CD8-positive, alpha-beta memory T cell (primary cell): ENCODE measurements at regions not wholly inside any gene's neighbourhood (a gene's known extent, or its start where the extent isn't known, plus 50 kb on each side); places are given as distances from the start of the nearest gene placed in this dataset.

ENCODE experiments used
- CTCF ChIA-PET: fragments of 350-600 bp; sonication (Branson Sonifier 250); formaldehyde crosslinking; loops from one replicate; lab custom pipeline; 2021; ENCODE audit warnings: antibody characterized with exemption; lab: Charles Lee
- POLR2A ChIA-PET: fragments of 350-600 bp; sonication (Branson Sonifier 250); formaldehyde crosslinking; loops from one replicate; lab custom pipeline; 2021; ENCODE audit warnings: antibody characterized with exemption; lab: Charles Lee
- DNase-seq, 5 donors: peaks; one replicate each; pipeline versions ENCODE4 v3.0.0 to v3.0.0-alpha.2; 2020 to 2022; ENCODE audit warnings: mixed read lengths in 1 of 5
- H3K27ac ChIP-seq: one replicate; pipeline ENCODE4 v1.7.0; 2013; ENCODE audit warnings: low read depth, mild to moderate bottlenecking, low read length, moderate library complexity
- H3K27me3 ChIP-seq: 2 replicates; pipeline ENCODE4 v1.7.0; 2013; ENCODE audit warnings: low read length, mild to moderate bottlenecking; ENCODE audit not compliant: insufficient read depth, poor library complexity, severe bottlenecking
- H3K36me3 ChIP-seq: 2 replicates; pipeline ENCODE4 v1.7.0; 2013; ENCODE audit warnings: mild to moderate bottlenecking, low read length, moderate library complexity; ENCODE audit not compliant: insufficient read depth
- H3K4me1 ChIP-seq: 2 replicates; pipeline ENCODE4 v1.7.0; 2013; ENCODE audit warnings: mild to moderate bottlenecking, low read length, moderate library complexity; ENCODE audit not compliant: insufficient read depth
- H3K4me3 ChIP-seq: 2 replicates; pipeline ENCODE4 v1.7.0; 2013; ENCODE audit warnings: mild to moderate bottlenecking, low read length
- H3K9me3 ChIP-seq: 2 replicates; pipeline ENCODE4 v1.7.0; 2013; ENCODE audit warnings: mild to moderate bottlenecking, low read length
- H3K27ac Mint-ChIP-seq, 8 donors: one replicate each; pipeline ENCODE4 v1.8.0; 2020 to 2021; ENCODE audit warnings: mixed read lengths in 8 of 8, mild to moderate bottlenecking in 6 of 8, inconsistent platforms in 3 of 8, moderate library complexity in 3 of 8
- H3K27me3 Mint-ChIP-seq, 2 donors: one replicate each; pipeline ENCODE4 v1.8.0; 2020 to 2021; ENCODE audit warnings: mixed read lengths in 2 of 2, mild to moderate bottlenecking in 1 of 2, moderate library complexity in 1 of 2
- H3K36me3 Mint-ChIP-seq, 3 donors: one replicate each; pipeline ENCODE4 v1.8.0; 2020 to 2021; ENCODE audit warnings: mixed read lengths in 3 of 3, inconsistent platforms in 1 of 3, mild to moderate bottlenecking in 1 of 3
- H3K4me1 Mint-ChIP-seq, 3 donors: one replicate each; pipeline ENCODE4 v1.8.0; 2020 to 2021; ENCODE audit warnings: mixed read lengths in 3 of 3, inconsistent platforms in 1 of 3, mild to moderate bottlenecking in 1 of 3
- H3K4me3 Mint-ChIP-seq, 7 donors: one replicate each; pipeline ENCODE4 v1.8.0; 2020 to 2021; ENCODE audit warnings: mixed read lengths in 7 of 7, mild to moderate bottlenecking in 6 of 7, moderate library complexity in 4 of 7, inconsistent platforms in 2 of 7
- H3K9me3 Mint-ChIP-seq, 5 donors: one replicate each; pipeline ENCODE4 v1.8.0; 2020 to 2022; ENCODE audit warnings: mixed read lengths in 5 of 5, mild to moderate bottlenecking in 3 of 5, moderate library complexity in 2 of 5, inconsistent platforms in 1 of 5

- no peaks in the 10 kb centered on the region for H3K36me3 ChIP-seq
- no peak for DNase-seq
- Mint-ChIP-seq H3K36me3 (no peaks in the 10 kb centered on the region), H3K4me3 (no peak overlapping the region), H3K27ac (no peak overlapping the region), H3K4me1 (no peaks in the 10 kb centered on the region), H3K27me3 (no peaks in the 10 kb centered on the region), H3K9me3 (peaks cover 1 to 22% (median 13%) of the 10 kb centered on the region in 5 donors)
- H3K4me3 ChIP-seq = no peak overlapping the region
- H3K4me1 ChIP-seq = no peaks in the 10 kb centered on the region
- no peaks in the 10 kb centered on the region for H3K9me3 ChIP-seq
- POLR2A ChIA-PET = no interaction called here
- no peaks in the 10 kb centered on the region for H3K27me3 ChIP-seq
- no peak overlapping the region for H3K27ac ChIP-seq
- CTCF ChIA-PET = no interaction called here
Observed at GRCh38 chr4:135065366-135065765, 863.8 kb upstream of the PABPC4L start.

GRCh38 chr4:135050086-135050717 lies 848.6 kb upstream of the PABPC4L start:
- no peaks in the 10 kb centered on the region for H3K36me3 ChIP-seq
- peaks cover 0 to 11% (median 5%) of the 10 kb centered on the region in 5 donors for H3K9me3 Mint-ChIP-seq
- H3K27me3 Mint-ChIP-seq = no peaks in the 10 kb centered on the region
- DNase-seq = no peak
- no peaks in the 10 kb centered on the region for H3K9me3 ChIP-seq
- no peak overlapping the region for H3K27ac Mint-ChIP-seq
- no peak overlapping the region for H3K27ac ChIP-seq
- H3K36me3 Mint-ChIP-seq = no peaks in the 10 kb centered on the region
- no peak overlapping the region for H3K4me3 ChIP-seq
- H3K27me3 ChIP-seq = no peaks in the 10 kb centered on the region
- H3K4me1 ChIP-seq = no peaks in the 10 kb centered on the region
- no peaks in the 10 kb centered on the region for H3K4me1 Mint-ChIP-seq
- H3K4me3 Mint-ChIP-seq = no peak overlapping the region
- CTCF ChIA-PET = no interaction called here
- POLR2A ChIA-PET = no interaction called here

GRCh38 chr4:135032670-135033069 lies 831.1 kb upstream of the PABPC4L start:
- Mint-ChIP-seq H3K4me3 (no peak overlapping the region), H3K27me3 (peaks cover 0 to 2% of the 10 kb centered on the region in 2 donors), H3K27ac (no peak overlapping the region), H3K36me3 (no peaks in the 10 kb centered on the region), H3K9me3 (peaks cover 2 to 12% (median 8%) of the 10 kb centered on the region in 5 donors), H3K4me1 (no peaks in the 10 kb centered on the region)
- Histone ChIP-seq H3K27ac (no peak overlapping the region), H3K36me3 (no peaks in the 10 kb centered on the region), H3K27me3 (no peaks in the 10 kb centered on the region), H3K9me3 (no peaks in the 10 kb centered on the region), H3K4me1 (no peaks in the 10 kb centered on the region), H3K4me3 (no peak overlapping the region)
- ChIA-PET POLR2A (no interaction called here), CTCF (no interaction called here)
- no peak for DNase-seq

GRCh38 chr4:135015771-135016170 lies 814.2 kb upstream of the PABPC4L start:
- Mint-ChIP-seq H3K4me1 (no peaks in the 10 kb centered on the region), H3K27ac (no peak overlapping the region), H3K4me3 (no peak overlapping the region), H3K36me3 (no peaks in the 10 kb centered on the region), H3K27me3 (no peaks in the 10 kb centered on the region), H3K9me3 (peaks cover 5 to 21% (median 8%) of the 10 kb centered on the region in 5 donors)
- DNase-seq = no peak
- Histone ChIP-seq H3K36me3 (no peaks in the 10 kb centered on the region), H3K4me1 (no peaks in the 10 kb centered on the region), H3K4me3 (no peak overlapping the region), H3K27ac (no peak overlapping the region), H3K27me3 (no peaks in the 10 kb centered on the region), H3K9me3 (no peaks in the 10 kb centered on the region)
- ChIA-PET POLR2A (no interaction called here), CTCF (no interaction called here)

- Mint-ChIP-seq H3K9me3 (peaks cover 0 to 26% (median 4%) of the 10 kb centered on the region in 5 donors), H3K36me3 (no peaks in the 10 kb centered on the region), H3K4me3 (no peak overlapping the region), H3K4me1 (no peaks in the 10 kb centered on the region), H3K27me3 (no peaks in the 10 kb centered on the region), H3K27ac (no peak overlapping the region)
- no peaks in the 10 kb centered on the region for H3K9me3 ChIP-seq
- CTCF ChIA-PET = no interaction called here
- POLR2A ChIA-PET = no interaction called here
- H3K27me3 ChIP-seq = no peaks in the 10 kb centered on the region
- no peak for DNase-seq
- H3K36me3 ChIP-seq = no peaks in the 10 kb centered on the region
- H3K4me1 ChIP-seq = no peaks in the 10 kb centered on the region
- no peak overlapping the region for H3K4me3 ChIP-seq
- H3K27ac ChIP-seq = no peak overlapping the region
Observed at GRCh38 chr4:135007400-135007799, 805.8 kb upstream of the PABPC4L start.

GRCh38 chr4:134999169-134999568 lies 797.6 kb upstream of the PABPC4L start:
- no peak for DNase-seq
- Histone ChIP-seq H3K36me3 (no peaks in the 10 kb centered on the region), H3K27me3 (no peaks in the 10 kb centered on the region), H3K4me3 (no peak overlapping the region), H3K27ac (no peak overlapping the region), H3K9me3 (no peaks in the 10 kb centered on the region), H3K4me1 (no peaks in the 10 kb centered on the region)
- Mint-ChIP-seq H3K9me3 (peaks cover 0 to 25% (median 3%) of the 10 kb centered on the region in 5 donors), H3K4me1 (no peaks in the 10 kb centered on the region), H3K36me3 (no peaks in the 10 kb centered on the region), H3K27ac (no peak overlapping the region), H3K27me3 (no peaks in the 10 kb centered on the region), H3K4me3 (no peak overlapping the region)
- POLR2A ChIA-PET = no interaction called here
- CTCF ChIA-PET = no interaction called here

- Mint-ChIP-seq H3K9me3 (peaks cover 4 to 14% (median 8%) of the 10 kb centered on the region in 5 donors), H3K36me3 (no peaks in the 10 kb centered on the region), H3K27me3 (no peaks in the 10 kb centered on the region), H3K4me1 (no peaks in the 10 kb centered on the region), H3K27ac (no peak overlapping the region), H3K4me3 (no peak overlapping the region)
- Histone ChIP-seq H3K9me3 (no peaks in the 10 kb centered on the region), H3K4me1 (no peaks in the 10 kb centered on the region), H3K4me3 (no peak overlapping the region), H3K27me3 (no peaks in the 10 kb centered on the region), H3K27ac (no peak overlapping the region), H3K36me3 (no peaks in the 10 kb centered on the region)
- POLR2A ChIA-PET = no interaction called here
- CTCF ChIA-PET = no interaction called here
- DNase-seq = no peak
Observed at GRCh38 chr4:134961963-134962362, 760.4 kb upstream of the PABPC4L start.

- H3K4me3 ChIP-seq = no peak overlapping the region
- no peak for DNase-seq
- Mint-ChIP-seq H3K27ac (no peak overlapping the region), H3K4me1 (no peaks in the 10 kb centered on the region), H3K4me3 (no peak overlapping the region), H3K36me3 (no peaks in the 10 kb centered on the region), H3K27me3 (no peaks in the 10 kb centered on the region), H3K9me3 (peaks cover 0 to 24% (median 4%) of the 10 kb centered on the region in 5 donors)
- H3K36me3 ChIP-seq = no peaks in the 10 kb centered on the region
- no peak overlapping the region for H3K27ac ChIP-seq
- CTCF ChIA-PET = no interaction called here
- POLR2A ChIA-PET = no interaction called here
- H3K27me3 ChIP-seq = no peaks in the 10 kb centered on the region
- no peaks in the 10 kb centered on the region for H3K4me1 ChIP-seq
- H3K9me3 ChIP-seq = no peaks in the 10 kb centered on the region
Observed at GRCh38 chr4:134958862-134959261, 757.3 kb upstream of the PABPC4L start.
